ENCODE measurements at regions not wholly inside any gene's neighbourhood (a gene's known extent, or its start where the extent isn't known, plus 50 kb on each side); places are given as distances from the start of the nearest gene placed in this dataset.

DNA sequence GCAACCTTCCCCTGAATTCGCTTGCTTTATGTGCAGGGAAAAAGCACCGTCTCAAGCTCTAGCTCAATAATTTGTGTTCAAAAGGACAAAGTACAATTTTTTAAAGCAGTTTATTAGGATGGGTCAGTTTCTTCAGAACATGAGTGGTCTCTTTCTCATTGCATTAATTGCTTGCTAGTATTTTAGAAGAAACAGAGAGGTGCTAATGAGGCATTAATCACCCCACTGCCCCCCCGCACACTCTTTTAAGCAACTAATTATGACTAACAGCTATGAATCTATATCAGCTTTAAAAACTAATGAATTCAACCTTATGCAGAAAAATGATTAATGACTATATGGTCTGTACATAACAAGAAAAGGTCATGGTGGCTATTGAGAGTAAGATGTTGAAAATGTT is 262.1 kb upstream of the ST6GAL2 start:
- no peaks in the 10 kb centered on the region for H3K79me1 ChIP-seq (ENCODE audit: insufficient read depth, low read depth, low read length, poor library complexity, severe bottlenecking)
- H3K27ac ChIP-seq (ENCODE audit: insufficient read length, low read depth, low read length), result no peak overlapping the region
- H4K20me1 ChIP-seq (ENCODE audit: control insufficient read depth, insufficient read depth, insufficient read length), result no peaks in the 10 kb centered on the region
- H3K36me3 Mint-ChIP-seq (ENCODE audit: insufficient read depth in 1 of 3, low read depth in 3 of 3), result peaks cover 3 to 24% (median 8%) of the 10 kb centered on the region in 3 experiments; a peak in 6 of 7 replicates
- no peak overlapping the region for H2AK5ac ChIP-seq (ENCODE audit: insufficient read length, low read length)
- H3K27ac Mint-ChIP-seq, result no peak overlapping the region
- no peaks in the 10 kb centered on the region for H3K27me3 Mint-ChIP-seq (ENCODE audit: low read depth)
- no peak overlapping the region for H4K91ac ChIP-seq (ENCODE audit: insufficient read length, low read depth, low read length)
- no peaks in the 10 kb centered on the region for H3K23me2 ChIP-seq (ENCODE audit: insufficient read length, low read depth, low read length, poor library complexity, severe bottlenecking)
- no peak overlapping the region for H3K4ac ChIP-seq (ENCODE audit: low read depth, low read length)
- no peak overlapping the region for H3K56ac ChIP-seq (ENCODE audit: insufficient read length, low read depth, low read length)
- H3K4me2 ChIP-seq (ENCODE audit: insufficient read depth, insufficient read length, low read length), result no peak overlapping the region
- H2AFZ ChIP-seq (ENCODE audit: low read length), result no peak overlapping the region
- H3K23ac ChIP-seq (ENCODE audit: insufficient read length, low read depth, low read length), result no peak overlapping the region
- H3K4me1 Mint-ChIP-seq, result peaks cover 5 to 8% of the 10 kb centered on the region in 2 experiments; a peak in 3 of 4 replicates
- no peak for DNase-seq
- H3K9ac ChIP-seq (ENCODE audit: extremely low read depth, insufficient read length, low read length), result no peak overlapping the region
- H2BK5ac ChIP-seq (ENCODE audit: insufficient read length, low read length), result no peak overlapping the region
- peaks cover 26 to 27% of the 10 kb centered on the region in 2 experiments for H3K9me3 Mint-ChIP-seq
- WGBS (ENCODE audit: extremely low coverage, insufficient read length, low lambda C conversion rate), result no CpG with 5 or more reads among the region's 3 CpGs
- no peak overlapping the region for H3T11ph ChIP-seq (ENCODE audit: low read length)
- no peak overlapping the region for H3K4me3 Mint-ChIP-seq
- TF ChIP-seq, protein P1, sequence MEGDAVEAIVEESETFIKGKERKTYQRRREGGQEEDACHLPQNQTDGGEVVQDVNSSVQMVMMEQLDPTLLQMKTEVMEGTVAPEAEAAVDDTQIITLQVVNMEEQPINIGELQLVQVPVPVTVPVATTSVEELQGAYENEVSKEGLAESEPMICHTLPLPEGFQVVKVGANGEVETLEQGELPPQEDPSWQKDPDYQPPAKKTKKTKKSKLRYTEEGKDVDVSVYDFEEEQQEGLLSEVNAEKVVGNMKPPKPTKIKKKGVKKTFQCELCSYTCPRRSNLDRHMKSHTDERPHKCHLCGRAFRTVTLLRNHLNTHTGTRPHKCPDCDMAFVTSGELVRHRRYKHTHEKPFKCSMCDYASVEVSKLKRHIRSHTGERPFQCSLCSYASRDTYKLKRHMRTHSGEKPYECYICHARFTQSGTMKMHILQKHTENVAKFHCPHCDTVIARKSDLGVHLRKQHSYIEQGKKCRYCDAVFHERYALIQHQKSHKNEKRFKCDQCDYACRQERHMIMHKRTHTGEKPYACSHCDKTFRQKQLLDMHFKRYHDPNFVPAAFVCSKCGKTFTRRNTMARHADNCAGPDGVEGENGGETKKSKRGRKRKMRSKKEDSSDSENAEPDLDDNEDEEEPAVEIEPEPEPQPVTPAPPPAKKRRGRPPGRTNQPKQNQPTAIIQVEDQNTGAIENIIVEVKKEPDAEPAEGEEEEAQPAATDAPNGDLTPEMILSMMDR (conservative IDR thresholded peaks at IDR 0.05), result no peak
- no peak overlapping the region for H2BK20ac ChIP-seq (ENCODE audit: low read depth, low read length, poor library complexity, severe bottlenecking)
- H2BK12ac ChIP-seq (ENCODE audit: insufficient read length, low read depth, low read length), result no peak overlapping the region
- no peak overlapping the region for H2BK120ac ChIP-seq (ENCODE audit: low read depth, low read length, poor library complexity, severe bottlenecking)
- no peaks in the 10 kb centered on the region for H3K79me2 ChIP-seq (ENCODE audit: insufficient read depth, low read length)
- no peak overlapping the region for H3K14ac ChIP-seq (ENCODE audit: insufficient read depth, low read length)
- peaks cover 3% of the 10 kb centered on the region for H3K9me3 ChIP-seq (ENCODE audit: control insufficient read depth, low read depth, low read length)
- H3K27me3 ChIP-seq (ENCODE audit: insufficient read depth, low read length), result no peaks in the 10 kb centered on the region
- H2BK15ac ChIP-seq (ENCODE audit: low read depth, low read length), result no peak overlapping the region
- no peak overlapping the region for H3K18ac ChIP-seq (ENCODE audit: insufficient read length, low read depth, low read length)
- H4K5ac ChIP-seq (ENCODE audit: insufficient read length, low read depth, low read length), result no peak overlapping the region
- H4K8ac ChIP-seq (replicated peaks; ENCODE audit: insufficient read length, low read depth, low read length), result no peak overlapping the region
- no peaks in the 10 kb centered on the region for H3K4me1 ChIP-seq (ENCODE audit: insufficient read depth, low read length)

Data from H9 (cell line).